NCI-H345 treated with DMSO at 0.1 percent for 48 hours (cell line): ENCODE measurements at regions not wholly inside any gene's neighbourhood (a gene's known extent, or its start where the extent isn't known, plus 50 kb on each side); places are given as distances from the start of the nearest gene placed in this dataset.

ENCODE experiments used
- DNase-seq: peaks from one replicate; lab custom pipeline; 2025; ENCODE audit not compliant: unreplicated experiment; lab: John Stamatoyannopoulos, UW

DNA sequence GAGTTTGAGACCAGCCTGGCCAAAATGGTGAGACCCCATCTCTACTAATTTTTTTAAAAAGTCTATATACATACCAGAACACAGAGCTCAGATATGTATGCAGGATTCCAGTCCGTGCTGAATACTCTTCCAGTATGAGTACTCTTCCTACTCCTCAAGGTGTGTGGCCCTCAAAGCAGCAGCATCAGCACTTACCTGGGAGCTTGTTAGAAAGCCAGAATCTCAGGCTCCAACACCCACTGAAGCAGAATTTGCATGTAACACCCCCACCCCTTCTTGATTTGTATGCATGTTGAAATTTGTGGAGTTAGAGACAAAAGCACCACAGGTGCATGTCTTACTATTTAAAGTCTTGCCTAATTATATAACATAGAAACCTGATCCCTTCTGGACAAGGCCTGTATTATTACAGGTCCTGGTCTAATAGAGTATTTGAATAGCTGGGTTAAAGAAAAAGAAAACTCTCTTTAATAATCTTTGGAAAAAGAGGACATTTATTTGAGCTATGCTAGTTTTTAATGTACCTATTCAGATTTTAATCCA, 50.3 kb upstream of the NFE2L2 start:
- no peak for DNase-seq

DNA sequence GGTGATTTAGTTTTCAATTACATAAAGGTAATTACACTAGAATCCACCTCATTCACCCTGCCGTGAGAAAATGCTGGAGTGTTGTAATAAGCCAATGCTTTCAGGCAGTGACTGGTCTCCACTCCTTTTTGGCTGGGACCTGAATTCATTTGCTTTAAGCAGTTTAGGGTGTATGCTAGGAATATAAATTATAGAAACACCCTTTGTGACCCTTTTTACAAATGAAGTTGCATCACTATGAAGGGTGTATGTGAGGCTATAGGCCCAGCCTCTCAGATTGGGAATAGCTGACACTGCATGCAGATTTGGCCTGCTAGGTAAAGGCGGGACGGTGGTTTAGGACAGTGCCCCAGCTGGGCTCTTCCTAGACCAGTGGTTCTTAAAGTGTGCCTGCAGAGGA, 50.8 kb upstream of the NFE2L2 start:
- no peak for DNase-seq

- DNase-seq: no peak
Observed at GRCh38 chr2:177316756-177317155, 52.2 kb upstream of the NFE2L2 start.

GRCh38 chr2:177317443-177317842, 52.9 kb upstream of the NFE2L2 start:
- DNase-seq: no peak

- no peak for DNase-seq
Observed at GRCh38 chr2:177317857-177318256, 53.3 kb upstream of the NFE2L2 start.

GRCh38 chr2:177318613-177319012, 54.1 kb upstream of the NFE2L2 start:
- no peak for DNase-seq

DNA sequence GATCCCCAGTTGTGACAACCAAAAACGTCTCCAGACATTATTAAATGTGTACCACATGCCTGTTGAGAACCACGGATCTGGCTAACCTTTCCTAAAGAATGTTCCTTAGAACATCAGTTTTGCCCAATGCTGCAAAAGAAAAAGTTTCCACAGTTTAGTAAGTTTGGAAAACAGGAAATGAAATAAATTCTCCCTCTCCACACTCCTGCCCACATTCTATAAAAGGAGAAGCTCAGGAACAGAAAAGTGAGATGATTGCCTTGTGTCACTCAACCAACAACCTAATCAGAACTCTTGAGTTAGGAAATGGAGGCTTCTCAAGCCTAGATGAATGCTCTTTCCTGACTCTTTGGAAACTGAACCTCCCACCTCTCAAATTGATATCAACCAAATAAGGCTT, 56.1 kb upstream of the NFE2L2 start:
- no peak for DNase-seq

DNA sequence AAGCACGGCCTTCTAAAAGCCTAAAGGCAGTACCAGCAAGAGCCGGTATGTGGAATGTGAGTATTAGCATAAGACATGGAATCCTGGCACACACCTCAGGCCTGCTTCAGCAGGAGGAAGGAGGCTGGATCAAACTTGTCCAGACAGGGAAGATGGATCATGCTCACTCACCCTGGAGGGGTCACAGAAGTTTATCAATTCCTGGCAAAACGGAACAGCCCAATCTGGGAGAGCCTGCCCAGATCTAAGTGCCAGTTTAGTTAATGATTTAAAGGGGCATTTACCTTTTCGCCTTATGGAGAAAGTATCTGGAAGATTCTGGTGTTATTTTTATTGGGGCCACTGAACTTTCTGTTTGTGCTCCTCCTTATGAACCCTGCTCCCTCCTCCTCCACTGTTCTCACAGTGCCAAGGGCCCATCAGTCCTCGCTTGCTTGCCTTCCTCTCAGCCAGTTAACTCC, 58.3 kb upstream of the NFE2L2 start:
- no peak for DNase-seq

DNA sequence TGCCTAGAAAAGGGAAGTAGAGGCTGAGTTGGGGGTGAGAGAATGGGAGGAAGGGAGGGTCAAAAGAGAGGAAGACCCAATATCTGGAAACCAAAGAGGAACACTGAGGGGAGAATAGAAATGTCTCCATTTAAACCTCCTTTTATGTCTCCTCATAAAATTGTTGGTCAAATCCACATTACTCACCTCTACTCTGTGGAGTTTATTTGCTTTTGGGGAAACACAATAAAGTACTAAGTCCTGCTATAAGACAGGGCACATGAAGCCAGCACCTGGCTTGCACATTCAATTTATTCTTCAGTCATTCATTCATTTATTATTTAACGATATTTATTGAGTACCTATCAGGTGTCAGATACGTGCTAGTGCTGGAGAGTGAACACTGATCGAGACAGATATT, 60.3 kb upstream of the NFE2L2 start:
- no peak for DNase-seq

- no peak for DNase-seq
Observed at GRCh38 chr2:177325554-177325953, 61.0 kb upstream of the NFE2L2 start.

- DNase-seq: no peak
Observed at GRCh38 chr2:177326005-177326404, 61.5 kb upstream of the NFE2L2 start.

DNA sequence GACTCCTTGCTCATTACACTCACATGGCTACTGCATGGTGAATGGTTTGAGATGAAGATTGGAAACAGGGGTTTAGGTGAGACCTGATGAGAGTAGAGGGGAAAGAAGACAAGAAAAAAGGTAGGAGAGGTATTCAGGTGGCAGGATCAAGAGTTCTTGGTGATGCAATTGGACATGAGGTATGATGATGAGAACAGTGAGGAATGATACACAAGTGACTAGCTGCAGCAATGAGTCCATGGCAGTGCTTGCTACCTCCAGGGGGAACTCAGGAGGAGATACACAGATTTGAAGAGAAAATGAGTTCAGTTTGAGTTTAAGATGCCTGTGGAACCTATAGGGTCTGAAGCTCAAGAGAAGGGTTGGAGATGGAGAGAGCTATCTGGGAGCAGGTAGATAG, 62.1 kb upstream of the NFE2L2 start:
- no peak for DNase-seq

DNA sequence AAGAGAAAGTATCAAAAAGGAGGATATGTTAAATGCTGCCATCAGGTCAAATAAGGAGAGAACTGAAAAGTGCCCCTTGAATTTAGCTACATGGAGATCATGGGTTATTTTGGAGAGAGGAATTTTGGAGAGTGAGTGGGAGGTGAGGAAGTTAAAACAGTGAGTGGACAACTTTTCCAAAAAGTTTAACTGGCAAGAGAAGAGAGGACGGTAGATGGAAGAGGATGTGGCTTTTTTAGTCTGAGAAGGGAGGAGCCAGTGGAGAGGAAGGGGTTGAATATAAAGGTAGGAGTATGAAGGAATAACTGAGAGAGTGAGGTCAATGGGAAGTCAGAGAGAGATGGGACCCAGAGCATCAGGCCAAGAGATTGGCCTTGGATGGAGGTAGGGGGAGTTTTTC, 62.5 kb upstream of the NFE2L2 start:
- DNase-seq: no peak

DNA sequence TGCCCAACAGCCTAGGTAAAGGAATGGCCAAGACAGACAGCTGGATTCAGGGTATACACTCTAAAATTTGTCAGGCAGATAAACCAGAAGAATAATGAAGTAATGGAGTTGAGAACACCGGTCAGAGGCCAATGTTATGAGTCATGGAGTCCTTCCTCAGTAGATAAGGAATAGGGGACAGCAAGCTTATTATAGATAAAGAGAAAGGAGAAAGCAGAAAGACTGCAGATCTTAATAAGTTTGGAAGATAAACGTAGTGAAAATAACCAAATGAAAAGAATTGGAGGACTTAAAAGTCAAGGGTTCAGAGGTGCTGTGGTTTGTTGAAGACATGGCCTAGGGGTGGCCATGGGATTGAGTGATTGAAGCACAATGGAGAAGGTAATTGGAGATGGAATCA, 63.5 kb upstream of the NFE2L2 start:
- no peak for DNase-seq

- DNase-seq: no peak
Observed at GRCh38 chr2:177329064-177329463, 63.5 kb upstream of the AGPS start.

GRCh38 chr2:177331466-177331997, 61.0 kb upstream of the AGPS start:
- DNase-seq: no peak

DNA sequence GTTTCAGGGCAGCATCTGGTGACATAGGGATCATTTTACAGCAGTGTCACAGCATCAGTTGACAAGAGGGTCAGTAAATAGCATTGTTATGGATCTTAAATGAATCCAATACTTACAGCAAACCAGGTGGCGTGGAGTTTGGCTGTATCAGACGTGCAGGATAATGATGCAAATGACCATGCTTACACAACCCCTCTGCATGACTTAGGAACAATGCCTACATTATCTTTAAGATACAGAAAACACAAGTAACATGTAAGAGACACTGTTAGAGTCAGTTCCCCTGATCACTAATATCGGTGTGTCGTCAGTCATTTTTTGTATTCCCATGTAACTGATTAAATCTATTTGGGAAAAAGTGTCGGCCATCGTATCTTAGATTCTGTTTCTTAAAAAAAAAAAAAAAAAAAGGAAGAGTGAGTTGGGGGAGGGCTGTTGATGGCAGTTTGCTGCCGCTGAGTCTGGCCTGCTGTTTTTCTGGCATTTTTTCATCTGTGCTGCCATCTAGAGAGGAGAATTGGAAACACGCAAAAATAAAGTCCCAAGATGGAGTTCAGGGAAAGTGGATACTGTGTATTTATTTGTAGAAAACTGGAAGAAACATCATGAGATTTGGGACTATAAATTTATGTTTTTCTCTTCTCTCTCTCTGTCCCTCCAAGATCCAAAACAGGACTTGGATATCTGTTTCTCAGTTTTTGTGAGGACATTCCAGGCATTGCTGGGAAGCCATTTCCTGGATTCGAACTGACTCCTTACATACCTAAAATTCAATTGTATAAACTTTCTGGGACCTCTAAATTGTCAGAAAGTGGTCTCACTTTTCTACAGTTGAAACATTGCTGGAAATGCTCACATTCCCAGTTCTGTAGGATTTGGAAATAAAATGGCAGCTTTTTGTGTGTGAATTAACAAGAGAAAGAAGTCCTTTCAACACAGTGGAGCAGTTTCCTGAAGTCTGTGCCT, 60.3 kb upstream of the AGPS start:
- DNase-seq: peak; percentile 66

- DNase-seq: no peak
Observed at GRCh38 chr2:177332992-177333388, 59.6 kb upstream of the AGPS start.

DNA sequence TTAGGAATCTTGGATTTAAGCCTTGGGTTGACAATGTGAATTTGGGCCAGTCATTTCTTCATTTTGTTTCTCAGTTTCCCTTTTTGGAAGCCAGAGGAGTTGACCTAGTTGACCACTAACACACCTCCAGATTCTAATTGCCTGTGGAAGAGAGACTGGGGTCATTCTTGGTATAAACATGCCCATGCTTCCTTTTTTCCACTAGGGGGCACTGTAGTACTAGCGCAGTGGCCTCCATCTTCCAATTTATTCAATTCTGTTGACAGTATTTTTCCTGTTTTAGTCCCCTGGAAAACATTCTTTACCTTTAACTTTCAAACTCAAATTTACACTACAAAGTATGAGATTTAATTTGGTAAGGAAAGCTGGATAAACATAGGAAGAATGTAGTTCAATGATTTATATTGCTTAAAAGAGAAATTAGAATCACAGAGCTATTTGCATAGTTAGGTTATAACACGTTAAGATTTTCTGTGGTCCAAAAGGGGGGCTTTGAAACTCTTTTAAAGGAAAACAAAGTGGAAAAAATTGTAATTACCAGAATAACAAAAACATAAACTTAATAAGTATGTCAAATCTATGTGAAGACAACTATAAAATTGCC, 57.5 kb upstream of the AGPS start:
- DNase-seq: peak; percentile 29

DNA sequence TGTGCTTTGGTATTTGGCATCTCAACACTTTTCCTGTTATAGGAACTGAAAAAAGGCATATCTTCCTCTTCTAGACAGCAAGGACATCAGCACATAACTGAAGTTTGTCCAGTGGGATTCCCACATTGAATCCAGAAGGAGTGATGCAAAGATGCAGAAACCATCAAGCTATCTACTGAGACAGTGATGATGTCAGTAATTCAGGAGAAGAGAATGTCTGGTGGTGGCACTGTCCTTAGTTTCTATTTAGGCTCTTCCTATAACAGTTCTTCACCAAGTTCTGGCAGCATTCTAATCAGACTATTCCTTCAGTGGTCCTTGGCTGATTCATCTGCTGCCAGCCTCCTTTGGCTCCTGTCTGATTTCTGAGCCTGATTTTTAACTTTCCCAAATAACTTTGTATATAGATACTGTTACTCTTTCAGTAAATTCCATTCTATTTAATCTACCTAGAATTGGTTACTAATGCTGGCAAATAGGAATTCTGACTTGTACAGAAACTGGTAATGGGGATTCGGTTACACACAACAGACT, 56.6 kb upstream of the AGPS start:
- no peak for DNase-seq

- no peak for DNase-seq
Observed at GRCh38 chr2:177338177-177338721, 54.3 kb upstream of the AGPS start.
